SK-N-SH treated with all-trans-retinoic acid at 6 μM for 48 hours (cell line): ENCODE measurements at regions not wholly inside any gene's neighbourhood (a gene's known extent, or its start where the extent isn't known, plus 50 kb on each side); places are given as distances from the start of the nearest gene placed in this dataset.

Experiments used
- ARNTL ChIP-seq: fragments of 450-650 bp; formaldehyde crosslinking; IDR thresholded peaks from 2 replicates; pipeline ENCODE4 v1.5.0; 2020; ENCODE audit warnings: low read depth, mild to moderate bottlenecking, moderate library complexity, borderline replicate concordance
- BACH2 ChIP-seq: fragments of 250-450 bp; sonication (Bioruptor Pico); IDR thresholded peaks from 2 replicates; pipeline ENCODE4 v1.9.0; 2021; ENCODE audit warnings: mild to moderate bottlenecking, borderline replicate concordance
- ESRRG ChIP-seq: fragments of 250-450 bp; sonication (Bioruptor Pico); IDR thresholded peaks from 2 replicates; pipeline ENCODE4 v1.6.1; 2021; ENCODE audit warnings: mild to moderate bottlenecking
- GLIS3 ChIP-seq: fragments of 250-450 bp; sonication (Bioruptor Pico); IDR thresholded peaks from 2 replicates; pipeline ENCODE4 v1.5.0; 2020; ENCODE audit warnings: mild to moderate bottlenecking, moderate library complexity
- ISL1 ChIP-seq: fragments of 250-450 bp; sonication (Bioruptor Pico); IDR thresholded peaks from 2 replicates; pipeline ENCODE4 v2.1.2; 2022; ENCODE audit warnings: mild to moderate bottlenecking, moderate library complexity
- PPARA ChIP-seq: fragments of 250-450 bp; sonication (Bioruptor Pico); IDR thresholded peaks from 2 replicates; pipeline ENCODE4 v1.5.0; 2020; ENCODE audit warnings: mild to moderate bottlenecking, borderline replicate concordance
- RARB ChIP-seq: fragments of 250-450 bp; sonication (Bioruptor Pico); IDR thresholded peaks from 2 replicates; pipeline ENCODE4 v1.8.0; 2021; ENCODE audit warnings: mild to moderate bottlenecking, moderate library complexity
- TCF4 ChIP-seq: fragments of 250-450 bp; sonication (Bioruptor Pico); IDR thresholded peaks from 2 replicates; pipeline ENCODE4 v1.8.0; 2021; ENCODE audit warnings: mild to moderate bottlenecking, moderate library complexity, borderline replicate concordance
- TOX ChIP-seq: fragments of 250-450 bp; sonication (Bioruptor Pico); IDR thresholded peaks from 2 replicates; pipeline ENCODE4 v1.8.0; 2021; ENCODE audit warnings: mild to moderate bottlenecking, moderate library complexity, borderline replicate concordance
- ZC3H10 ChIP-seq: fragments of 250-450 bp; sonication (Bioruptor Pico); IDR thresholded peaks from 2 replicates; pipeline ENCODE4 v1.5.1; 2021; ENCODE audit warnings: mild to moderate bottlenecking, moderate library complexity
- ZFP3 ChIP-seq: fragments of 250-450 bp; sonication (Bioruptor Pico); IDR thresholded peaks from 2 replicates; pipeline ENCODE4 v1.5.0; 2020; ENCODE audit warnings: mild to moderate bottlenecking, moderate library complexity
- ZFP30 ChIP-seq: fragments of 450-650 bp; formaldehyde crosslinking; IDR thresholded peaks from 2 replicates; pipeline ENCODE4 v1.5.0; 2022; ENCODE audit warnings: mild to moderate bottlenecking, moderate library complexity
- ZNF70 ChIP-seq: fragments of 450-650 bp; formaldehyde crosslinking; IDR thresholded peaks from 2 replicates; pipeline ENCODE4 v1.5.0; 2020; ENCODE audit warnings: mild to moderate bottlenecking, moderate library complexity
- TF ChIP-seq, protein P1 (sequence below): fragments of 250-450 bp; sonication (Bioruptor Pico); IDR thresholded peaks from 2 replicates; pipeline ENCODE4 v1.8.0; 2020; ENCODE audit warnings: mild to moderate bottlenecking, moderate library complexity, borderline replicate concordance

DNA sequence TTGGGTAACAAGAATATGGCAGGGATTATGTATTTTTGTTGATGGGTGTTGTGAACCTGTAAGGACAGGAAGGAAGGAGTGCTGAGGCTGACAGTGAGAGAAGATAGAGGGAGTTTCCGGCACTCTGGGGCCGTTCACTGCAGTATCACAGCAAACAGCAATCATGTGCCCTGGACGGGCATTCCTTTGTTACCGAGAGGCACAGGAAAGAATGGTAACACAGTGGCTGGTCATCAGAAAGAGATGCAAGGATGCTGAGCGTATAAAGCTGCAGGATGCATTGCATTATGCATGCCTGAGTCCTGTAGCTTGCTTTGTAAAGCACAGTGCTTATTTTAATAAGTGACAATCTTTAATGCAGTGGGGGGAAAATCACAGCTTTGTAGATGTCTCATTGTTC lies 286.8 kb downstream of the RPS24 start:
- no peak for TF ChIP-seq TCF4 (CRISPR knock-in tag)
- TF ChIP-seq, protein P1, sequence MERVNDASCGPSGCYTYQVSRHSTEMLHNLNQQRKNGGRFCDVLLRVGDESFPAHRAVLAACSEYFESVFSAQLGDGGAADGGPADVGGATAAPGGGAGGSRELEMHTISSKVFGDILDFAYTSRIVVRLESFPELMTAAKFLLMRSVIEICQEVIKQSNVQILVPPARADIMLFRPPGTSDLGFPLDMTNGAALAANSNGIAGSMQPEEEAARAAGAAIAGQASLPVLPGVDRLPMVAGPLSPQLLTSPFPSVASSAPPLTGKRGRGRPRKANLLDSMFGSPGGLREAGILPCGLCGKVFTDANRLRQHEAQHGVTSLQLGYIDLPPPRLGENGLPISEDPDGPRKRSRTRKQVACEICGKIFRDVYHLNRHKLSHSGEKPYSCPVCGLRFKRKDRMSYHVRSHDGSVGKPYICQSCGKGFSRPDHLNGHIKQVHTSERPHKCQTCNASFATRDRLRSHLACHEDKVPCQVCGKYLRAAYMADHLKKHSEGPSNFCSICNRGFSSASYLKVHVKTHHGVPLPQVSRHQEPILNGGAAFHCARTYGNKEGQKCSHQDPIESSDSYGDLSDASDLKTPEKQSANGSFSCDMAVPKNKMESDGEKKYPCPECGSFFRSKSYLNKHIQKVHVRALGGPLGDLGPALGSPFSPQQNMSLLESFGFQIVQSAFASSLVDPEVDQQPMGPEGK (CRISPR knock-in tag) = no peak
- no peak for TF ChIP-seq ARNTL (CRISPR knock-in tag)
- no peak for TF ChIP-seq PPARA (CRISPR knock-in tag)
- no peak for TF ChIP-seq BACH2 (CRISPR knock-in tag)
- TF ChIP-seq TOX (CRISPR knock-in tag) = no peak
- TF ChIP-seq GLIS3 = no peak
- no peak for TF ChIP-seq ZFP3
- no peak for TF ChIP-seq ISL1 (CRISPR knock-in tag)
- TF ChIP-seq ESRRG (CRISPR knock-in tag) = no peak
- no peak for TF ChIP-seq ZNF70 (CRISPR knock-in tag)
- TF ChIP-seq RARB (CRISPR knock-in tag) = no peak
- TF ChIP-seq ZFP30 = no peak
- TF ChIP-seq ZC3H10 (CRISPR knock-in tag) = no peak
